NCI-H1048 (cell line): ENCODE measurements at regions not wholly inside any gene's neighbourhood (a gene's known extent, or its start where the extent isn't known, plus 50 kb on each side); places are given as distances from the start of the nearest gene placed in this dataset.

Source experiments
- DNase-seq: peaks from one replicate; lab custom pipeline; 2025; lab: John Stamatoyannopoulos, UW

DNA sequence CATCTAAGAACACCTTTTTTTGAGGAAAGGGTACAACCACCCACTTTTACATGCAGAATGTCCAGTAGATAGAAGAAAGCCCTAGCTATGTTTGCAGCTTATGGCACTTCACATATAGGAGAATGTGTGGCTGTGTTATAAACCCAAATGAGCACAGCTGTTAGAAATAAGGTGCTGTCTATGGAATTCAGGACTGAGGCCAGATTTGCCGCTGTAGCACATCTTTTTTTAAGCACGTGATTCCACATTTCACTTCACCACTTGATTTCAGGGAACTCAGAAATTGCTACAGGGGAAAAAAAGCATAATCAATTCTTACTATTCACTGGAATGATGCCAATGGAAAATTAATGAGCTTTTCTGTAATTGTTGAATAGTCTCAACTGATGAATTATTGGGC is 147.2 kb upstream of the ADAMTS5 start:
- DNase-seq = no peak

DNA sequence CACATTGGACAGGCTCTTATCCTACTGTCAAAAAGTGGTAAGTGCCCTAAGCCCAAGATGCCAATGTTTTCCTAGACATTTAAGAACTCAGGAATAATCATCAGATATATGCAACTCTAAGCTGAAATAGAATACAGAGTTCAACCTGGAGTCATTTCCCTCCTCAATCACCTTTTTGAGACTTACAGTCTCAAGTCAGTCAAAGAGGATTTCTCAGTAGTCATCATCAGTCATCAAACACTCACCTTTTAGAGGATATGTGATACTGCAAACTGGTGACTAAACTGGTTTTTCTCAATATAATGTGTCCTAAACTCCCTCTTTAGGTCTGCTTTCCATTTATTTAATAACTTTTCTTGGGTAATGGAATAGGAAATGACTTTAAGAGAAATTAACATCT is 145.3 kb upstream of the ADAMTS5 start:
- DNase-seq = no peak

GRCh38 chr21:27110956-27111355 is 144.1 kb upstream of the ADAMTS5 start:
- DNase-seq = no peak

GRCh38 chr21:27108701-27109100 is 141.8 kb upstream of the ADAMTS5 start:
- DNase-seq = no peak

DNA sequence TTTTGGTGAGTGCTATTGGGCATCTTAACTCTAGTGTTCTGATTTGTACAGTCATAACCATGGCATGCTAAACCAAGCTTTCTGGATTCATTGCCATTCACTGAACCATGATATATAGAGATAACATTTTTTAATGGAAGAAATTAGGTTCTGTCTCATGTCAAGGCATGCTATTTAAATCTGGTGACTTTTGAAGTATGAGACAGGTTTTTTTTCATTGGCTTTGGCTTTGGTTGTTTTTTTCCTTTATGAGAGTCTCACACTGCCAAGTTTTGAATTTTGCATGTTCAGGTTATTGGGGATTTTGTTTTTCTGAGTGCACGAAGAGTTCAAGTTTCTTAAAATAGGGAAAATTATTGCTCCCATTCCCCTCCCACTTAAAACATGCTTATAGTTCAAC is 141.3 kb upstream of the ADAMTS5 start:
- no peak for DNase-seq

GRCh38 chr21:27104846-27105431 is 138.1 kb upstream of the ADAMTS5 start:
- no peak for DNase-seq

DNA sequence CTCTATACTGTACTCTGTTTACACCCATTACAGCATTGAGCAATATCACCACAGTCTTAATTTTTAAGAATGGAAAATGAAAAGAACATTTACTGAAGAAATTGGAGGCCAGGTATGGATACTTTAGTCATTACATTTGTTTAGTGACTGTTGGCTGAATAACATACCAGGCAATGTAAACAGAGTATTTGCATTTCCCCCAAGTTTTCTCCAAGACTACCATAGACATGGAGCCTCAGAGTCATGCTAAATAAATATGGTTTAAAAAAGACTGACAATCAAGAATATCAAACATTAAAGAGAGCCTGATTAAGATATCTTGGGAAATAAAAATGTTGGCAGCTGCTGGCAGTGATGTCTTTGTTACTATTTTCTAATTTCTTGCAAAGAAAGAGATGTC is 136.9 kb upstream of the ADAMTS5 start:
- no peak for DNase-seq

- no peak for DNase-seq
These were observed 134.6 kb upstream of the ADAMTS5 start for GRCh38 chr21:27101523-27101922.

DNA sequence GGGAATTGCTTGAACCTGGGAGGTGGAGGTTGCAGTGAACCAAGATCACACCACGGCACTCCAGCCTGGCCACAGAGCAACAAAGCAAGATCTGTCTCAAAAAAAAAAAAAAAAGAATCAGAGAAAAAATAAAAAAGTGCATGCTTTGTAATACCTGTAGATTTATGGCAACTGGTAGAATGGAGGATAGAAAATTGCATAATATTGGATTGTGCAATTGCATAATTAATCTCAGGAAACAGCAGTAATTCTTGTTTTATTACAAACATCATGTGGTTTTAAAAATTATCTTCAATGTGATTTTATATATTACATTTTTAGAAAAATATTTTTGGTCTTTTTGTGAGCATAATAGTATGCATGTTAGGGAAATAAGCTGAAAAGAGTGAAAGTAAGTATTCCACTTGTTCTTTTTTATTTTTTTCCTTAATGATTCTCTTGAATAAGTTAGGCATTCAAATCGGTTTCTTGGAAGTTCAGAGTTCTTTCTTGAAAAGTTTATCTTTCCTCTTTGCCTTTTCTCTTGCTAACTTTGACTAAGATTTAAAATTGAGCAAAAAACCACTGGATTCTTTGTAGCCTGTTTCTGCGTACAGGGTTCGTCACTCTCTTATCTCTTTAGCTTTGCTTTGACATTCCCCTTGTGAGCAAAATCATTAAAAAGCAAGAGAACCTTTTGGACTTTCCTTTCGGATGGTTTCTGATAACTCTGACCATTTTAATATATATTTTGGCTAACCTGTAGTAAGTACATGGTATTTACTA is 127.5 kb upstream of the ADAMTS5 start:
- no peak for DNase-seq

DNA sequence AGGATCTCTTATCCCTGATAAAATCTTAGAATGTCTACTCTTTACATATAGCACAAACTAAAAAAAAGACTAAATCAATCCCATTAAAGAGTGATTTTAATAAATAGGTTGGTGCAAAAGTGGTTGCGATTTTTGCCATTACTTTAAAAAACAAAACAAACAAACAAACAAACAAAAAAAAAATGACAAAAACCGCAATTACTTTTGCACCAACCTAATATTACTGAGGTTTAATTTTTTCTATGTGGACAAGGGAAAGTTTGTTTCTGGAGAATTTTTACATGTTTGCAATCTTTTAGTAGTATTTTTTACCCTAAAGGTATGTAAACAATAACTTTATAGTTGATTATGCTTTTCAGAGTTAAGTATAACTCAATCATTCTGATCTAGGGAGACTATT is 119.7 kb upstream of the ADAMTS5 start:
- no peak for DNase-seq

GRCh38 chr21:27086186-27086585 is 119.3 kb upstream of the ADAMTS5 start:
- DNase-seq = no peak

GRCh38 chr21:27085387-27085786 is 118.5 kb upstream of the ADAMTS5 start:
- no peak for DNase-seq

- no peak for DNase-seq
These were observed 116.3 kb upstream of the ADAMTS5 start for GRCh38 chr21:27083144-27083543.

- DNase-seq = no peak
These were observed 115.6 kb upstream of the ADAMTS5 start for GRCh38 chr21:27082431-27083010.

- DNase-seq = no peak
These were observed 112.8 kb upstream of the ADAMTS5 start for GRCh38 chr21:27079636-27080240.

DNA sequence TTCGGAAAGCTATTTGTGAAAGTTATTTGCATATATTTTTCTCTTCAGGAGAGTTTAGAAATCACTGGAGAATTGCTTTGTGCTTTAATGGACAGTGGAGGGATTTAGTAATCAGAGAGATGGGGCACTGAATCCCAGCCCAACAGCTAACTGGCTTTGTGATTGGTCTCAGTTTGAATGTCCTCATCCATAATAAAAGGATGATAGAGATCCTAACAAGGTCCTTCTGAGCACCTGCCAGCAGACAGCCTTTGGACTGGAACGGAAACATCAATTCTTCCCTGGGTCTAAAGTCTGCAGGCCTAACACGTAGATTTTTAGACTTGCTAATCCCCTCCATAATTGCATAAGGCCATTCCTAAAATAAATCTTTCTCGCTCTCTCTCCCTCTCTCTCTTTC is 112.0 kb upstream of the ADAMTS5 start:
- DNase-seq = no peak

DNA sequence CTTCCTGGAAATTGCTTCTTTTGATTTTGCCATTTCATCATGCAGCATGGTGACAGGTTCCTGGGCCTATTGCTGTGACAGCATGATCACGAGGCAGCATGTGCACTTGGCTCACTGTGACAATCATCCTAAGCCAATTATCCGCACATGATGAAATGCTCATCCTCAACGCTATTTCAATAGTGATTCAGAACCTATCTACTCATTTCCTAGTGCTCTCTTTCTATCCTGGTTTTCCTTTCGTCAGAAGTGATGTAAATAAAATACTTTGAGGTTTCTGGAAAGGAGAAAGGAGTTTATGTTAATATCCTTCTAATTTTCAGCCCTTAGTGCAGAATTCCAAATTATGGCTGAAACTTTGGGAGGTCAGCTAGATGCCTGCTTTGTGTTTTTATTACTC is 110.6 kb upstream of the ADAMTS5 start:
- no peak for DNase-seq

DNA sequence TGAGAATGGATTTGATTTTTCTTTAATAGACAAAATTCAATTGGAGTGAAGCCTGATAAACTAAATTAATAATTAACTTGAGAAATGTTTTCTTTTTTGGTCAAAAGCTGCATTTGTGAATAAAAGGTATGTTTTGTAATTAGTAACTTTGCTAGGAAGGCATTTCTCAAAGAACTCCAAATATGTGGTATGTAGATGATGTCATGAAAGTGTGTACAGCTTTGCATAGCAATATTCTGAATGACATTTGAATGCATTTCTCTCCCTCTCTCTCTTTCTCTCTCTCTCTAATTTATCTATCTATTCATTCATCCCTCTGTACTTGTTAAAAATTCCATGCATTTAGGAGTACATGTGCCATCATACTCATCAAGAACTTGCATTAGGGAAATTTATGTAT is 109.1 kb upstream of the ADAMTS5 start:
- no peak for DNase-seq

DNA sequence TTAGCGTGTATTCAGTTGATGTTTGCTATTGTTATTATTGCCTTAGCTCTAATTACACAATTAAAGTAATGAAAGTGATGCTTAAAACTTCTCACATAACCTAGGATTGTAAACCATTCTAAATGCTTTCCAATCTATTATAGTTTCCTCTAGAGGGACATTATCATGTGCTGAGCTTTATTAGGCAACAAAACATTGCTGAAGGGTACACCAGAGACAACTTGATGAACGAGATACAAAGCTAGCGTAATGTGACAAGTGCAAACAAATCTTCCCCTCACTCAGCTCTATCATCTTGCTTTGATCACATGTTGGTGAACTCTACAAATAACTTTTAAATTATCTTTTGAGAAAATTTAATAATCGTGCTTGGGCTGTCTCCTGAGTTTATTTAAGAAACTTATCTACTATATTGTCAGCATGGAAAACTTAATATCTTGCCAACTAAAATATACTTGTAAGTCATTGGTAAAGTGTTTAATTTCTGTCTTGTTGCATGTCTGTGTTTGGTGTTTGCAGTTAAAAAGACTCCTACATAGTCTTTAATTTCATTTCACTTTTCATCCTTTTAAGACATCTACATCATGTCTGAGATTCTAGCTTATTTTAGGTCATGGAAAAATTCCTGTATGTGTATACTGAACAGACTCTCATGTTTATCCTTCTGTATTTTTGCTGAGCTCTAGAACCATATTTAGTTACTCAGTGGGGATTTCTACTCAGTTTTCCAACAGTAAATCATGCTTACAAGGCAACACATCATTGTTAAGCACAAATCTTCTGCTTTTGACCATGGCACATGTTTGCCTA is 104.2 kb upstream of the ADAMTS5 start:
- DNase-seq = no peak

DNA sequence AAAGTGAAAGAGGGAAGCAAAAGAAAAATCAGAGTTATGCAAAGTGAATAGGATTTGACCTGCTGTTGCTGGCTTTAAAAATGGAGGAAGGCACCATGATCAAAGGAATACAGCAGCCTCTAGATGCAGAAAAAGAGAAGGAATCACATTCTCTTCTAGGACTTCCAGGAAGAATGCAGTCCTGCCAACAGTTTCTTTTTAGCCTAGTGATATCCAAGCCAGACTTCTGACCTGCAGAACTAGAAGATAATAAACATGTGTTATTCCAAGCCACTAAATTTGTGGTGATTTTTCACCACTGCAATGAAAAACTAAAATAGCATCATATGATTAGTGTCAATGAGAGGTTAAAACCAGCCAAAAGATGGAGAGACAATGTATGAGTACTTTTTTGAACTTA is 101.9 kb upstream of the ADAMTS5 start:
- DNase-seq = no peak

DNA sequence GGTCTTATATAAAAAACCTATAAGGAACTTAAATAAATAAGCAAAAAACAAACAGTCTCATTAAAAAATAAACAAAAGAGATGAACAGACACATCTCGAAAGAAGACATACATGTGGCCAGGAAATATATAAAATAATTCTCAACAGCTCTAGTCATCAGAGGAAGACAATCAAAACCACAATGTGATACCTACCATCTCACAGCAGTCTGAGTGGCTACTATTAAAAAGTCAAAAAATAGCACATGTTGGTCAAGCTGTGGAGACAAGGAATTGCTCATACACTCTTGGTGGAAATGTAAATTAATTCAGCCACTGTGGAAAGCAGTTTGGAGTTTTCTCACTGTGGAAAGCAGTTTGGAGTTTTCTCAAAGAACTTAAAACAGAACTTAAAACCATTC is 100.3 kb upstream of the ADAMTS5 start:
- no peak for DNase-seq

DNA sequence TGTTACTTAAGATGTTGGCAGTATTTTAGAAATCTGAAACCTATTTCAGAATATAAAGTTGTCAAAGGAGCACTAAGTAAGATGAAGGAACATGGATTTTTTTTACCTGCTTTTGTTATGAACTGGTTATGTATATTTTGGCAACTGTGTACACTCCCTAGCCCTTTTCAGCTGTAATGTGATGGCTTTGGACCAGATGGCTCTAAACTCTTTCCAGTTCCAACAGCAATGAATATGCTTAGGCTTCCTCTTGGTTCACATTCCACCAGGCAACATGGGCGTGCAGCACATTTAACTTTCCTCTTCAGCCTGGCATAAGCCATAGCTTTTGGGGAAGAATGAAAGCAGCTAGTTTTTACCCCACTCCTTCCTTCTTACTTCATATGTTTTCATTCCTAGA is 95.6 kb upstream of the ADAMTS5 start:
- DNase-seq = no peak
